HG02763 (cell line): ENCODE measurements at regions not wholly inside any gene's neighbourhood (a gene's known extent, or its start where the extent isn't known, plus 50 kb on each side); places are given as distances from the start of the nearest gene placed in this dataset.
"Not testable (repeated sequence)": the region's sequence is repeated elsewhere in the genome, so short reads cannot be mapped to it uniquely, and the experiment has no call there.

Experiments
- ATAC-seq: cut with Tn5 transposase; IDR thresholded peaks from one replicate; pipeline ENCODE4 v1.9.1; 2021; ENCODE audit warnings: mild to moderate bottlenecking, moderate library complexity; ENCODE audit not compliant: unreplicated experiment

DNA sequence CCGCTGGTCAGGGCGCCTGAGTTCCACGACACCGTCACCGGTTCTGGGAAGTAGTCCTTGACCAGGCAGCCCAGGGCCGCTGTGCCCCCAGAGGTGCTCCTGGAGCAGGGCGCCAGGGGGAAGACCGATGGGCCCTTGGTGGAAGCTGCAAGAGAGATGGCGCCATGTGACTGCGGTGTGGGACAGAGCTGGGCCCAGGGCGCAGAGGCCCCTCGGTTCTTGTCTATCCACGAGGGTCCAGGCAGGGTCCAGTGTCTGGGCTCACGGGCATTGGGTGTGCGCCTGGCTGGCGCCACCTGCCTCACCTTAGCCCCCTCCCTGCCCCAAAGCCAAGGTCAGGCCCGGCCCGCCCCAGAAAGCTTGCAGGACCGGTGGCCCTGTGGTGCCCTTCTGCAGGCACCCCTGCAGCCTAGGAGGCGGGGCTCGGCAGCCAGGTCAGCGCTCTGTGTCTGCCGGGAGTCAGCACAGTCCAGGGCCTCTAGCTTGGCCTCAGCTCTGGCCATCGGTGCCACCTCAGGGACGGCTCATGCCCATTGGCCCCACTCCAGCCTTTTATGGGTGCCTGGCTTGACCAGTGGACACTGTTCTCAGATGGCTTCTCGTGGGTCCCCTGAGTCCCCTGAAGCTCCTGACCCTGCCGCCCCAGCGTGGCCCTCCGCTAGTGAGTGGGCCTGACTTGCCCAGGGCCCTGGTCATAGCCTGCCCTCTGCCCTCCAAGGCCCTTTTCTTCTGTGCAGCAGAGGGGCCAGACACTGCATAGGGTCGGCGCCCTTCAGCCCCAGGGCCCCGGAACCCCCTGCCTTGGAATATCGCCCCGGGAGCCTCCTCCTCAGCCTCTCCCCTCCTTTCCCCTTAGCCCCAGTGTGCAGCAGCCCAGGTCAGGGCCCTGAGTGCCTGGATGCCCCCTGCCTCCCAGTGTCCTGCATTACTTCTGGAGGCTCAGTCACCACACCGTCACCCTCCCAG, 245.2 kb downstream of the TMEM121 start:
- ATAC-seq = not testable (repeated sequence)

DNA sequence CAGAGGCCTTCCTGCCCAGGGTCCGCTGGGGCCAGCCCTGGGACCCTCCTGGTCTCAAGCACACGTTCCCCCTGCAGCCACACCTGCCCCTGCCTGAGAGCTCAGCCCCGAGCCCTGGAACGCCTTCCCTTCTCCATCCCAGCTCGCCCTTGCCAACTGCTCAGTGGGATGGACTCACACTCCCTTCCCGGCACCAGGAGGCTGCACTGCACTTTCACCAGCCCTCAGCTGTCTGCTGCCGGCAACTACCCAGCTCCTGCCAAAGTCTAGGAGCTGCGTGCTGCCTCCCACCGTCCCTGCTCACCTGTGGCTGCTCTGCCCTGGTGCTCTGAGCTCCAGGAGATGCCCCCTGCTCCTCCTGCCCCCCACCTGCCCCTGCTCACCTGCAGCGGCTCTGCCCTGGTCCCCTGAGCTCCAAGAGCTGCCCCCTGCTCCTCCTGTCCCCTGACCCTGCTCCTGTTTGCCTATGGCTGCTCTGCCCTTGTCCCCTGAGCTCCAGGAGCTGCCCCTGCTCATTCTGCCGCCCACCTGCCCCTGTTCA, 246.4 kb downstream of the TMEM121 start:
- not testable (repeated sequence) for ATAC-seq

DNA sequence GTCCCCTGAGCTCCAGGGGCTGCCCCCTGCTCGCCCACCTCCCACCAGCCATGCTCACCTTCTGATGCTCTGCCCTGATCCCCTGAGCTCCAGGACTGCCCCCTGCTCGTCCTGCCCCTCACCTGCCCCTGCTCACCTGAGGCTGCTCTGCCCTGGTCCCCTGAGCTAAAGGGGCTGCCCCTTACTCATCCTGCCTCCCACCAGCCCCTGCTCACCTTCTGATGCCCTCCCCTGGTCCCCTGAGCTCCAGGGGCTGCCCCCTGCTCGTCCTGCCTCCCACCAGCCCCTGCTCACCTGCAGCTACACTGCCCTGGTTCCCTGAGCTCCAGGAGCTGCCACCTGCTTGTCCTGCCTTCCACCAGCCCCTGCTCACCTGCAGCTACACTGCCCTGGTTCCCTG, 247.2 kb downstream of the TMEM121 start:
- no peak for ATAC-seq

DNA sequence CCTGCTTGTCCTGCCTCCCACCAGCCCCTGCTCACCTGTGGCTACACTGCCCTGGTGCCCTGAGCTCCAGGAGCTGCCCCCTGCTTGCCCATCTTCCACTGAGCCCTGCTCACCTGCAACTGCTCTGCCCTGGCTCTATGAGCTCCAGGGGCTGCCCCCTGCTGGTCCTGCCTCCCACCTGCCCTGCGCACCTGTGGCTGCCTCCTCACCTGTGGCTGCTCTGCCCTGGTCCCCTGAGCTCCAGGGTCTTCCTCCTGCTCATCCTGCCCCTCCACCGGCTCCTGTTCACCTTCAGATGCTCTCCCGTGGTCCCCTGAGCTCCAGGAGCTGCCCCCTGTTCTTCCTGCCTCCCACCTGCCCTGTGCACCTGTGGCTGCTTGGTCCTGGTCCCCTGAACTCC, 247.6 kb downstream of the TMEM121 start:
- no peak for ATAC-seq

DNA sequence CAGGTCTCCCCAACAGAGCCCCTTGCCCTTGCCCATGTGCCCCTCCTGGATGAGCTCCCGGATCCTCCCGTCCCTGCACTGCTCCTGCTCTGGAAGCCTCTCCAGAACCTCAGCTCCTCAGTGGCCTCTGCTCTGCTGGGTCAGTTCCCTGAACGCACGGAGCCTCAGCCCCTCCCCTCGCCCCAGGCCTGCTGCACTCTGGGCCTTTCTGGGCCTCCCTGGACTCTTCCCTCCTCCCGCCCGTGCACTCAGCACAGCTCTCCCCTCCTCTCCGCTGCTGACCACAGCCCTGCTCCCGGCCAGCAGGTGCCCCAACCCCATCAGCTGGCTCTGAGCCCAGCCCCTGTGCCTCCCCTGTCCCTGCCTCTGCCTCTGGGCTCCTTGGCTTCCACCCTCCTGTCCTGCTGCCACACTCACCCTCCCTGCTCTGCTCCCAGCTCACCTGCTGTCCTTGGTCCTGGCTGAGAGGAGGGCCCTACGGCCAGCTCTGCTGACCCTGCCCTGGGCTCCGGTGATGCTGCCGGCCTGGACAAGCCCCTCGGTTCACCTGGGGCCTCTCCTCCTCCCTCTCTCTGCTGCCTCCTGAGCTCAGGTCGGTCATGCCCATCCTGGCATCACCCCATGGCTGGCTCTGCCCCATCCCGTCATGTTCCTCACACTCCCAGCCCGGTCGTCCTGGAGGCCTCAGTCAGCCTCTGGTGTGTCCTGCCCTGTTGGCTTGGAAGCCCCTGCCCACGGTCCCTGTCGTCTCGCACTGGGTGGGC, 248.4 kb downstream of the TMEM121 start:
- ATAC-seq = not testable (repeated sequence)

DNA sequence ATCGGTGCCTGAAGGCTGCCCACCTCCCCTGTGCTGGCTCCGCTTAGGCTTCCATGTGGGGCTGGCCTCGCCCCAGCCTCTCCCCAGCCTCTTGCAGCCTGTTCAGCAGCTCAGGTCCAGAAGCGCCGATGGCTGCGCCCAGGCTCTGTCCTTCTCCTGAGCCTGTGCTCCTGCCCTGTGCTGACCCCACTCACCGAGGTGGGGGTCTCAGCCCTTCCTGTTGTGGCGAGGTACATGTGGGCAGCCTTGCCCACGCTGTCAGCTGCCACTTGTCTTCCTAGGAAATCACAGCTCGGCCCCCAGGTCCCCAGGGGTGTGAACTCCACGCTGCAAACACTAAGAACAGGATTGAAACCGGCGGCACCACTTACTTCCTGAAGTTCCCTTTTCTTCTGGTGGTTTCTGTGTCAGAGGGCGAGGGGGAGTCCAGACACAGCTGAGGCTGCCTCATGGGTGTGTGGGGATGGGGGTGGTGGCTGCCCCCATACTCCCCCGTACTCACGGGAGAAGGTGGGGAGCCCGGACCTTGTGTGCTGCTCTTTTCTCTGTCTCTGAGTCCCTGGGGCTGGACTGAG, 249.1 kb downstream of the TMEM121 start:
- not testable (repeated sequence) for ATAC-seq

DNA sequence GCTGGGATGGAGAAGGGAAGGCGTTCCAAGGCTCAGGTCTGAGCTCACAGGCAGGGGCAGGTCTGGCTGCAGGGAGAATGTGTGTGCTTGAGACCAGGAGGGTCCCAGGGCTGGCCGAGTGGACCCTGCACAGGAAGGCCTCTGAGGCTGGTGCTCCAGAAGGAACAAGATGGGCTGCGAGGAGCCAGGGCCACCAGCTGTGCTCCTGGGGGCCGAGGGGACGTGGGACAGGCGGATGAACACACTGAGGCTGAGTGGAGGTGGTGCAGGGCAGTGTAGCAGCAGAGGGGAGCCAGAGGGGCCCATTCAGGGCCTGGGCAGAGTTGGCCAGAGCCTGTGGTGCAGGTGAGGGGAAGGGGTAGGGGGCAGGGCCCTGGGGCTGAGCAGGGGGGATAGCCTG, 249.7 kb downstream of the TMEM121 start:
- ATAC-seq = not testable (repeated sequence)

DNA sequence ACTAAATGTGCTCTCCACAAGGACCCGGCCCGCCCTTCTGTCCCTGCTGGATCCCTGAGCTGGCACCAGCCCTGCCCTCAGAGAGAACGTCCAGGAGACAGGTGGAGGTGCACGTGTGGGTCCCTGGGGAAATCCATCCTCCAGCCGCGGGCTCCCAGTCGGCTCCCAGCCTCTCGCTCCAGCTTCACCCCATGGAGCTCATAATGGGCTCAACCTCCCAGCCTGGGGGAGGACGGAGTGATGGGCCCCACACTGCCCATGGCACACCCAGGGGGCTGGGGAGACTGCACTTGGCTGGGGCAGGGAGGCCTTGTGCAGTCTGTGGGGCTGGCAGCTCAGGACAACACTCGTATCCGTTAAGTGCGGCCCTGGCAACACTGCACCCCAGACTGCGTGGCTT, 250.5 kb downstream of the TMEM121 start:
- no peak for ATAC-seq

DNA sequence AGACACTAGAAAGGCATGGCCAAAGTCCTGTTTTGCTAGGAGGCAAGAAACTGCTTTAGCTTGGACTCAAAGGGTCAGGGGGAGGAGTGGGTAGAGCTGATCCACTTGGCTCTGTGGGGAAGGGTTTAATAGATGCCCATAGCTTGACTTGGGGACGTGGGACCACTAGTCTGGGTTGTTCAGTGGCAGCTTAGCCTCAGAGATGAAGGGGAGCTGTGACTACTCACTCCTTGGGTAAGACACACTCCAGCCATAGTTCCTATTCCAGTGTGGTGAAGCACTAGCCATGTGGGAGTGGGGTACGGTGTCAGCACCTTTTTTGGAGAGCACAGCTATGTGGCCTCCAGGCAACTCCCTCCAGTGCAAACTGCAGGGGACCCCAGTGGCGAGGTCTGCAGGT, 257.3 kb downstream of the TMEM121 start:
- no peak for ATAC-seq

DNA sequence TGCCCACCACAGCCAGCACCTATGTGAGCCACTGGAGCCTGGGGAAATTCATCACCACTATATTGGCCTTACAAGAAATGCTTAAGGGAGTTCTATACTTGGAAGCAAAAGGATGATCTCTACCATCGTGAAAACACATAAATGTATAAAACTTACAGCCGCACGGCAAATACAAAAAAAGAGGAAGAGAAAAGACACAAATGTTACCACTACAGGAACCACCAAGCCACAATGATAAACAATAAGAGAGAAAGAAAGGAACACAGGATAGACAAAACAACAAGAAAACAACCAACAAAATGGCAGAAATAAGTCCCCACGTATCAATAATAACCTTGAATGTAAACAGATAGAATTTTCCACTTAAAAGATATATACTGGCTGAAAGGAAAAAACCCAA, 267.5 kb downstream of the TMEM121 start:
- ATAC-seq = no peak

DNA sequence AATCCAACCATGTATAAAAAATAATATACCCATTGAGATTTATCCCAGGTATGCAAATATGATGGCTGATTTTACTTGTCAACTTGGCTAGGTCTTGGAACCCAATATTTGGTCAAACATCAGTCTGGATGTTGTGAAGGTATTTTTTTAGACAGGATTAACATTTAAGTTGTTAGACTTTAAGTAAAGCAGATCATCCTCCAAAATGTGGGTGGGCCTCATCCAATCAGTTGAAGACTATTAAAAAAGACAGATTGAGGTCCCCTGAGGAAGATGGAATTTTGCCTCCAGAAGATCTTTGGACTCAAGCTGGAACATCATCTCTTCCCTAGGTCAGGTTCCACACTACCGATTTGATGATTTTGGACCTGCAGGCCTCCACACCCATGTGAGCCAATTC, 271.2 kb downstream of the TMEM121 start:
- ATAC-seq = no peak

DNA sequence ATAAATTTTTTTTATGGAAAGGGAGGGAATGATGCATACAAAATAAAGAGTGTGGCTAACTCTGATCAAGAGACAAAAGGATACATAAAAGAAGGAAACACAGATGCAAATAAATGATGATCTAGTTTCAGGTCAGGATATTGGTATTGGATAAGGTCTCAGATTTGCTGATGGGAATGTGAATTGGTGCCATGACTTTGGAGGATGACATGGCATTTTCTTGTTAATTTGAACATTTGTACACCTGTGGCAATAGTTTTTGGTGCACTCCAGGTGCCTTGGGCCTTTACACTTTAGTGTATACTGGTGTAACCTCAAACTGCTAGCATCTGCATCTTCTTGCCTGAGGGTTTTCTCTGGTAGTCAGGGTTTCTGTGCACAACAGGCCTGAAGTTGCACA, 279.3 kb downstream of the TMEM121 start:
- ATAC-seq = no peak

DNA sequence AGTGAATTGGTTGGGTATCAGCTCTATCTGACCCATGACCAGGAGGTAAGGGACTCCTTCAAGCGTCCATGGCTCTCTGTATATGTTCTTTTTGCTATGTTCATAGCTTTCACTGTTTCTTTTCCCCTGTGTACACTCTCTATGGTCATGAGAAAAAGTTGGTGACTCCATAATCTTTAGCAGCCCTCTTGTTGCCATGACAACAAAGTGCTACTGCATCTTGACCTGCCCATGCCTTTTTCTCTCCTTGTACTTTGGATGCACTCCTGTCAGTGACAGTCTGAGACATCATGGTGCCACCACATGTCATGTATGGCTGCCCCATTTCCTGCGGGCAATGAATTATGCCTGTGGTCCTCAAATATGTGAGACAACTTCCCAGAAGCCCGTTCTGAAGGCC, 280.2 kb downstream of the TMEM121 start:
- ATAC-seq = no peak

DNA sequence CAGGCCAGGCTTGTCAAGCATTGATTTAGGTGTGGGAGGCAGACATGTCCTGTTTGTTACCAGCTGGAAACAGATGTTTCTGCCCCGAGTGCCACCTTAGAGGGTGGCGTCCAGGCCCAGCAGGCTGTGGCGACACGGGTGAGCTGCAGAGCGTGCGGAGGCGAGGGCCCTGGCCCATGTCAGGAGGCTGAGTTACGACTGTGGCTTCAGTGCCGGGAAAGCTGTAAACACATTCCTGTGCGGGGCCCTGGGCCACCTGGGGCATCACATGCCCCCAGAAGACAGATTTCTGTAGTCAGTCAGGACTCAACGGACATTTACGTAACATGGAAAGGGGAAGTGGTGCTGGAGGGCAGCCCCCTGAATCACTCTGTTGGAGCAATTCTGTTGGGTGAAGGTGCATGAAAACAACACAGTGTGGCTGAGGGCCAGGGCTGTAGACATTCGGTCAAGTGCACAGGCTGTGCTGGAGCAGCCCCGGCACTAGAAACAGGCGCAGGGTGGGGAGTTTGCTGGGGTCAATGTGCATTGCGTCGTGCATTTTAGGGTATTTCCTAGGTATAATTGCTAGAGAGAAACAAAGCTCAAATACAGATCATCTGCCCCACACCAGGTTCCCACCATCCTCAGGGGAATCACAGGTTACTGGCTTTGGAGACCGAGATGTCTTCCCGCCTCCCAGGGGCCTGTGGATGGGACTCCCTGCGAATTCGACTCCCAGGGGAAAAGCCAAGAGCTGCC, 291.8 kb downstream of the TMEM121 start:
- ATAC-seq = no peak

DNA sequence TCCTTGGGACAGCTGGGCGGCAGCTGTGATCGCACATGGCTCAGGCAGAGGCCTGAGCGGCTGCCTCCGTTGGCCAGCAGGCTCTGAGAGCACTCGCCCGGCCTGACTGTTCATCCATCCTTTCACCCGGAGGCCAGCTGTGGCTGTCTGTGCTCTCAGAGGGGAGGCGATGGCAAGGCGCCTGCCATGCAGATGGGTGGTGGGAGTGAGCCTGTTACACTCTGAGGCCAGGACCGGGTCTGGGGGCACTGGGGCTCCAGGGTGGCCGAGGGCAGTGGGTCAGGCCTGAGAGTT, 292.3 kb downstream of the TMEM121 start:
- no peak for ATAC-seq

DNA sequence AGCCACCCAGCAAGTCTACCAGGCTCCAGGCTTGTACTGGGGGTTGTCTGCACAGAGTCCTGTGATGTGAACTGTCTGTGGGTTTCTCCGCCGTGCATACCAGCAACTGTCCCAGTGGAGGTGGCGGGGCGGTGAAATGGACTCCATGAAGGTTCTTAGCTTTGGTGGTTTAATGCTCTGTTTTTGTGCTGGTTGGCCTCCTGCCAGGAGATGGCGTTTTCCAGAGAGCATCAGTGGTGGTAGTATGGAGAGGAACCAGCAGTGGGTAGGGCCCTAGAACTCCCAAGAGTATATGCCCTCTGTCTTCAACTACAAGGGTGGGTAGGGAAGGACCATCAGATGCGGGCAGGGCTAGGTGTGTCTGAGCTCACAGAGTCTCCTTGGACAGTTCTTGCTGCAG, 303.8 kb downstream of the TMEM121 start:
- no peak for ATAC-seq

DNA sequence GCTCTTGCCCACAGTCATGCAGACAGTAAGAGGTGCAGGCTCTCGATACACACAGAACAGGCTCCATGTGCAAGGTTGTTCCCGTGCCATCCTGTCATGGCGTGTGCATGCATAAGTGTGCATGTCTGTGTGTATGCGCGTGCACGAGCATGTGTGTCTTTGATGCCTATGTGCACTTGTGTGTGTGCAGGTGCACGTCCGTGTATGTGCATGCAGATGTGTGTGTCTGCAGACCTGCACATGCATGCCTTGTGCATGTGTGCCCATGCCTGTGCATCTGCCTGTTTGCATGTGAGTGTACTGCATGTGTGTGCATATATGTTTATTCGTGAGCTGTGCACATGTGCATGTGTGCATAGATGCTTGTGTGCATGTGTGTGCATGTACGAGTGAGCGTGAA, 309.8 kb downstream of the TMEM121 start:
- no peak for ATAC-seq

DNA sequence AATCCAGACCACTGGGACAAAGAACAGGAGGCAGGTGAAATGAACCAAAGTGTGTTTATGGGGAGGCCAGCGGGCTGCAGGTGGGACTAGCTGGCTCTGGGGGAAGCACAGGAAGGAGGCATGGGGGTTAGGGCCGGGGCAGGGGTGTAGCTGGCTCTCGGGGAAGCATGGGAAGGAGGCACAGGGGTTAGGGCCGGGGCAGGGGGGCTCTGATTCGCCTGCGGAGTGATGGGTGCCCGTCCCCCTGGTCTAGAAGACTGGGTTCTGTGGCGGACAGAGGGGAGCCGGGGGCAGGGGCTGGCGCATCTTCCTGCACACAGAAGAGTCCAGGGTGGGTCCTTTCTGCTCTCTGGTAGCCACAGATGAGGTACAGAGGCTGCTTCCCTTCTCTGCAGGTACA, 310.3 kb downstream of the TMEM121 start:
- no peak for ATAC-seq

DNA sequence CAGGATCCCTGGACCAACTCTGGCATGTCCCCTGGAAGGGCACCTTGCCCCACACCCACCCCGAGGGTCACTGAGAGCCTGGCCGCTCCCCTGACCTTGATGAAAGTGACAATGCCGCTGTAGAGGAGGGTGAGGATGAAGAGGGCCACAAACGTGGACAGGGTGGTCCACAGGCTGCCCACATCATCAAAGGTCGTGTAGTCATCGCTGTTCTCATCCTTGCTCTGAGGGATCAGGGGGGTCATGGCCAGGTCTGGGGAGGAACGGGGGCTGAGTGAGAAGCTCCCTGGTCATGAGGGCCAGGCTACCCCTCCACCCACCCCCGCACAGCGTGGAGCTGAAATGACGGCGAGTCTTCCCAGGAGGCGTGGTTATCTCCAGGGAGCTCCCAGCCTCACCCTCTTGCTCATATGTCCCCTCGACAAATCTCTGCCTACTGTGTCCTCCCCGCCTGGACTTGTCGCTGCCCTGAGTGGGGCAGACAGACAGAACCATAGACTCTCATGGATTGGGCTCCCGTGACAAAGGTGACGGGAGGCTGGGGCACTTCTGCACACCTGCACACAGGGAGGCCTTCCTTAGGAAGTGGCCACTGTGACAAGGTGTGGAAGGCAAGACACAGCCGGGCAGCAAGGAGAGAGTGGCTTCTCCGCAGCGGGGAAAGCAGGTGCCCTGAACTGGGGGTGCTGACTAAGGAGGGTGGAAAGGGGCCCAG, 311.1 kb downstream of the TMEM121 start:
- ATAC-seq = no peak

DNA sequence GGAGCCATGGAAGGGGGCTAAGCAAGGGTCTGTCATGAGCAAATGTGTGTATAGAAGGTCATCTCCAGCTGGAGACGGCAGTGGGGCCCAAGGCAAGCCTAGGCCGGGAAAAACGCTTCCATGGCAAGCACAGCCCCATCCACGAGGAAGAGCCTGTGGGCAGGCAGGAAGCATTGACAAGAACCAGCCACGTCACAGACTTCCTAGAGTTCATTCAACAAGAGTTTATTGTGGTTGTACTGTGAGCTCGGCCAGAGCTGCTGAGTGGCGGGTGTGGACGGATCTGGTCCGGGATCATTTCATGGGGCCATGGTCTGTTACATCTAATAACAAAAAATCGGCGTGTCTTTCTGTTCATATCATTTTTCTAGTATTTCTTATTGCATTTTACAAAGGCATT, 311.7 kb downstream of the TMEM121 start:
- ATAC-seq = no peak
